ENCODE measurements at regions not wholly inside any gene's neighbourhood (a gene's known extent, or its start where the extent isn't known, plus 50 kb on each side); places are given as distances from the start of the nearest gene placed in this dataset.

DNA sequence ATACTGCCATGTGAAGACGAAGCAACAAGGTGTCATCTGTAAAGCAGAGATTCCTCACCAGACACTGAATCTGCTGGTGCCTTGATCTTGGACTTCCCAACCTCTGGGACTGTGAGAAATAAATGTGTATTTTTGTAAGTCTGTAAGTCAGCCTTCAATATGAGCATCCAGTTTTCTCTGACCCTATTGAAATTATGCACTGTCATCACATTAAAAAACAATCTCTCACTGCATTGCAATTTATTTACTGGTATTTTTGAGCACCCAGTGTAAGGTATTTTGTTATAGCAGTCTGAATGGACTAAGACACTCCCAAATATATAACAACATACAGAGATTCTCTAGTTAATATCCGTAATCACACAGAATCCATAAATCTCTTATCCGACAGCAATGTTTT, 77.5 kb upstream of the CDK6 start:
- TF ChIP-seq, protein P1, sequence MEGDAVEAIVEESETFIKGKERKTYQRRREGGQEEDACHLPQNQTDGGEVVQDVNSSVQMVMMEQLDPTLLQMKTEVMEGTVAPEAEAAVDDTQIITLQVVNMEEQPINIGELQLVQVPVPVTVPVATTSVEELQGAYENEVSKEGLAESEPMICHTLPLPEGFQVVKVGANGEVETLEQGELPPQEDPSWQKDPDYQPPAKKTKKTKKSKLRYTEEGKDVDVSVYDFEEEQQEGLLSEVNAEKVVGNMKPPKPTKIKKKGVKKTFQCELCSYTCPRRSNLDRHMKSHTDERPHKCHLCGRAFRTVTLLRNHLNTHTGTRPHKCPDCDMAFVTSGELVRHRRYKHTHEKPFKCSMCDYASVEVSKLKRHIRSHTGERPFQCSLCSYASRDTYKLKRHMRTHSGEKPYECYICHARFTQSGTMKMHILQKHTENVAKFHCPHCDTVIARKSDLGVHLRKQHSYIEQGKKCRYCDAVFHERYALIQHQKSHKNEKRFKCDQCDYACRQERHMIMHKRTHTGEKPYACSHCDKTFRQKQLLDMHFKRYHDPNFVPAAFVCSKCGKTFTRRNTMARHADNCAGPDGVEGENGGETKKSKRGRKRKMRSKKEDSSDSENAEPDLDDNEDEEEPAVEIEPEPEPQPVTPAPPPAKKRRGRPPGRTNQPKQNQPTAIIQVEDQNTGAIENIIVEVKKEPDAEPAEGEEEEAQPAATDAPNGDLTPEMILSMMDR (IDR thresholded peaks at IDR 0.05), result no peak
- TF ChIP-seq POLR2AphosphoS5 (IDR thresholded peaks at IDR 0.05), result no peak
